C4-2B (cell line): ENCODE measurements at regions not wholly inside any gene's neighbourhood (a gene's known extent, or its start where the extent isn't known, plus 50 kb on each side); places are given as distances from the start of the nearest gene placed in this dataset.

Experiments used
- ZFX ChIP-seq: fragments of 450-650 bp; IDR thresholded peaks from 2 replicates; pipeline ENCODE4 v1.6.1; 2017
- TF ChIP-seq, protein P1 (sequence below): fragments of 450-650 bp; conservative IDR thresholded peaks from 2 replicates; pipeline ENCODE4 v1.5.1; 2017; ENCODE audit warnings: mild to moderate bottlenecking

DNA sequence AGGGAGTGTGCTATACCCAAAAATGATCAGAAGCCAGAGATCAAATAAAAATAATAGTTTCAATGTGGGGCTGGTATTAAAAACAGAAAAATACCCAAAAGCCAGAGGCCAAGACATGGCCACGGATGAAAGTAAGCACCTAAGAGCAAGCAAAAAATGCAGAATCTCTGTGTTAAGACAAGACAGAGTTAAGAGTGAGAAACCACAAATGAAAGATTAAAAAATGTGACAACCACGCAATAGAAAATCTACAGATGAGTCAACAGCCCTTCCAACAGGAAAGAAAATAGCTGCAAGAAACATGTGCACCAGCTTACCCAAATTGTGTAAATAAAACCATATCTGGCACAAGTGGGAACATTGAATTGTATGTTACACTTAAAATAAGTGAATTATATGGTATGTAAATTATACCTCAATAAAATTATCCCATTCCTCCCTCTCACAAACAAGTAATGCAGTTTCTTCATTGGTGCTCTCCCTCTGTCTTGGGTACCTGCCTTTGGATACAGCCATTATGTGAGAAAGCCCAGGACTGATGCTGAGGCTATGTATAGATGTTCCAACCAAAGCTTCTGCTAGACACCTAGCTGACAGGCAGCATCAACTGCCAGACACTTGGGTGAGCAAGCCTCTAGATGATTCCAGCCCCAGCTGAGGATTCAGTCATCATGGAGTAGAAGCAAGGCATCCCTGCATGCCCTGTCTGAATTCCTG is 55.3 kb upstream of the UFL1 start:
- TF ChIP-seq, protein P1, sequence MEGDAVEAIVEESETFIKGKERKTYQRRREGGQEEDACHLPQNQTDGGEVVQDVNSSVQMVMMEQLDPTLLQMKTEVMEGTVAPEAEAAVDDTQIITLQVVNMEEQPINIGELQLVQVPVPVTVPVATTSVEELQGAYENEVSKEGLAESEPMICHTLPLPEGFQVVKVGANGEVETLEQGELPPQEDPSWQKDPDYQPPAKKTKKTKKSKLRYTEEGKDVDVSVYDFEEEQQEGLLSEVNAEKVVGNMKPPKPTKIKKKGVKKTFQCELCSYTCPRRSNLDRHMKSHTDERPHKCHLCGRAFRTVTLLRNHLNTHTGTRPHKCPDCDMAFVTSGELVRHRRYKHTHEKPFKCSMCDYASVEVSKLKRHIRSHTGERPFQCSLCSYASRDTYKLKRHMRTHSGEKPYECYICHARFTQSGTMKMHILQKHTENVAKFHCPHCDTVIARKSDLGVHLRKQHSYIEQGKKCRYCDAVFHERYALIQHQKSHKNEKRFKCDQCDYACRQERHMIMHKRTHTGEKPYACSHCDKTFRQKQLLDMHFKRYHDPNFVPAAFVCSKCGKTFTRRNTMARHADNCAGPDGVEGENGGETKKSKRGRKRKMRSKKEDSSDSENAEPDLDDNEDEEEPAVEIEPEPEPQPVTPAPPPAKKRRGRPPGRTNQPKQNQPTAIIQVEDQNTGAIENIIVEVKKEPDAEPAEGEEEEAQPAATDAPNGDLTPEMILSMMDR = no peak
- no peak for TF ChIP-seq ZFX
